Liver (tissue), 8 donors: ENCODE measurements at regions not wholly inside any gene's neighbourhood (a gene's known extent, or its start where the extent isn't known, plus 50 kb on each side); places are given as distances from the start of the nearest gene placed in this dataset.

Source experiments
- DNase-seq: peaks from one replicate; pipeline ENCODE4 v3.0.0-alpha.2; 2017; ENCODE audit warnings: low spot score
- H3K27ac ChIP-seq, 2 donors: one replicate each; pipeline ENCODE4 v1.7.0; 2013; ENCODE audit warnings: inconsistent platforms in 2 of 2, low read length in 2 of 2, control low read depth in 1 of 2, low read depth in 1 of 2, mild to moderate bottlenecking in 1 of 2
- H3K27me3 ChIP-seq, 4 donors: one replicate each; pipeline versions ENCODE4 v1.6.1 to v1.7.0; 2013; ENCODE audit warnings: low read length in 3 of 4, inconsistent platforms in 1 of 4, mild to moderate bottlenecking in 1 of 4, moderate library complexity in 1 of 4; ENCODE audit not compliant: control insufficient read depth in 4 of 4, insufficient read depth in 4 of 4
- H3K36me3 ChIP-seq, 4 donors: one replicate each; pipeline versions ENCODE4 v1.6.1 to v1.7.0; 2013; ENCODE audit warnings: low read length in 3 of 4, mild to moderate bottlenecking in 3 of 4, low read depth in 1 of 4, moderate library complexity in 1 of 4; ENCODE audit not compliant: control insufficient read depth in 4 of 4, insufficient read depth in 3 of 4
- H3K4me1 ChIP-seq, 4 donors: one replicate each; pipeline versions ENCODE4 v1.6.1 to v1.7.0; 2013; ENCODE audit warnings: low read length in 3 of 4, mild to moderate bottlenecking in 3 of 4, moderate library complexity in 1 of 4; ENCODE audit not compliant: control insufficient read depth in 4 of 4, insufficient read depth in 4 of 4
- H3K4me3 ChIP-seq, 3 donors: one replicate each; pipeline versions ENCODE4 v1.6.1 to v1.7.0; 2013; ENCODE audit warnings: low read length in 3 of 3, control low read depth in 1 of 3, low read depth in 1 of 3, mild to moderate bottlenecking in 1 of 3
- H3K9ac ChIP-seq, 2 donors: one replicate each; pipeline ENCODE4 v1.7.0; 2013; ENCODE audit warnings: low read length in 2 of 2, mild to moderate bottlenecking in 2 of 2, moderate library complexity in 2 of 2, control low read depth in 1 of 2, low read depth in 1 of 2
- H3K9me3 ChIP-seq, 4 donors: one replicate each; pipeline versions ENCODE4 v1.6.1 to v1.7.0; 2013; ENCODE audit warnings: low read length in 3 of 4; ENCODE audit not compliant: control insufficient read depth in 4 of 4
- ATF3 ChIP-seq: IDR thresholded peaks from 2 replicates; pipeline ENCODE4 v1.6.1; 2016; ENCODE audit warnings: antibody characterized with exemption
- CTCF ChIP-seq: fragments of 150-350 bp; IDR thresholded peaks from 2 replicates; pipeline ENCODE4 v1.5.1; 2017; ENCODE audit warnings: improper control_type of control experiment, low read depth, low read length; ENCODE audit not compliant: missing input control
- EGR1 ChIP-seq, 2 donors: IDR thresholded peaks; 2 replicates each; pipeline ENCODE4 v1.6.1; 2016 to 2018; ENCODE audit warnings: antibody characterized with exemption in 2 of 2, low read depth in 2 of 2
- FOXA1 ChIP-seq: IDR thresholded peaks from 2 replicates; pipeline ENCODE4 v1.6.1; 2016; ENCODE audit warnings: antibody characterized with exemption
- GABPA ChIP-seq, 2 donors: IDR thresholded peaks in 1 of 2; conservative IDR thresholded peaks in 1 of 2; 2 replicates each; pipeline ENCODE4 v1.6.1; 2016; ENCODE audit warnings: antibody characterized with exemption in 2 of 2, mild to moderate bottlenecking in 1 of 2, moderate library complexity in 1 of 2
- HNF4A ChIP-seq, 2 donors: conservative IDR thresholded peaks; 2 replicates each; pipeline ENCODE4 v1.6.1; 2016; ENCODE audit warnings: antibody characterized with exemption in 2 of 2, mild to moderate bottlenecking in 2 of 2
- JUND ChIP-seq, 2 donors: IDR thresholded peaks; 2 replicates each; pipeline ENCODE4 v1.6.1; 2016; ENCODE audit warnings: antibody characterized with exemption in 2 of 2
- MAX ChIP-seq: IDR thresholded peaks from 2 replicates; pipeline ENCODE4 v1.6.1; 2016; ENCODE audit warnings: antibody characterized with exemption
- NR2F2 ChIP-seq: IDR thresholded peaks from 2 replicates; pipeline ENCODE4 v1.6.1; 2016; ENCODE audit warnings: antibody characterized with exemption
- RAD21 ChIP-seq, 2 donors: IDR thresholded peaks; 2 replicates each; pipeline ENCODE4 v1.6.1; 2016; ENCODE audit warnings: antibody characterized with exemption in 2 of 2, mild to moderate bottlenecking in 2 of 2
- REST ChIP-seq: IDR thresholded peaks from 2 replicates; pipeline ENCODE4 v1.6.1; 2016; ENCODE audit warnings: antibody characterized with exemption, mild to moderate bottlenecking
- SP1 ChIP-seq: IDR thresholded peaks from 2 replicates; pipeline ENCODE4 v1.6.1; 2018; ENCODE audit warnings: antibody characterized with exemption, mild to moderate bottlenecking
- TAF1 ChIP-seq: conservative IDR thresholded peaks from 2 replicates; pipeline ENCODE4 v1.6.1; 2016; ENCODE audit warnings: antibody characterized with exemption, mild to moderate bottlenecking
- YY1 ChIP-seq: IDR thresholded peaks from 2 replicates; pipeline ENCODE4 v1.6.1; 2016; ENCODE audit warnings: antibody characterized with exemption, mild to moderate bottlenecking
- WGBS: extraction: QIAGEN DNeasy Blood & Tissue Kit; methylation state at CpG from one replicate; pipeline ENCODE4 v1.1.7; 2013; 5-methylcytosine and 5-hydroxymethylcytosine counted together
- donor health status: healthy.
- donor health status: healthy.
- donor health status: healthy.
- donor health status: healthy.
- donor health status: healthy.

- TF ChIP-seq REST = no peak
These were observed 567.6 kb downstream of the BCL11B start (continued) for GRCh38 chr14:98704441-98704840.

GRCh38 chr14:98705871-98706300 is 566.1 kb downstream of the BCL11B start:
- no peaks in the 10 kb centered on the region for H3K9me3 ChIP-seq
- TF ChIP-seq CTCF (no peak), YY1 (no peak), GABPA (IDR thresholded peaks at IDR 0.05 in 1 of 2, conservative IDR thresholded peaks at IDR 0.05 in 1 of 2) (no peak), FOXA1 (no peak), TAF1 (no peak)
- DNase-seq = no peak
- H3K9ac ChIP-seq = no peak overlapping the region
- WGBS = 36% methylated on average over 7 of the region's 7 CpGs
- H3K4me1 ChIP-seq = no peaks in the 10 kb centered on the region
- no peak overlapping the region for H3K4me3 ChIP-seq
- no peak overlapping the region for H3K27ac ChIP-seq
- no peaks in the 10 kb centered on the region for H3K36me3 ChIP-seq
- H3K27me3 ChIP-seq = no peaks in the 10 kb centered on the region

GRCh38 chr14:98707522-98707921 is 564.5 kb downstream of the BCL11B start:
- peaks cover 0 to 5% (median 0%) of the 10 kb centered on the region in 4 donors for H3K27me3 ChIP-seq
- H3K4me3 ChIP-seq = no peak overlapping the region
- no peak for TF ChIP-seq SP1
- no peak for TF ChIP-seq TAF1
- no peak for DNase-seq
- no peaks in the 10 kb centered on the region for H3K4me1 ChIP-seq
- H3K36me3 ChIP-seq = no peaks in the 10 kb centered on the region
- no peak overlapping the region for H3K9ac ChIP-seq
- 78% methylated on average over 7 of the region's 7 CpGs for WGBS
- H3K9me3 ChIP-seq = no peaks in the 10 kb centered on the region
- no peak overlapping the region for H3K27ac ChIP-seq

GRCh38 chr14:98708555-98708954 is 563.4 kb downstream of the BCL11B start:
- H3K27me3 ChIP-seq = peaks cover 0 to 5% (median 0%) of the 10 kb centered on the region in 4 donors
- H3K27ac ChIP-seq = no peak overlapping the region
- no peak overlapping the region for H3K4me3 ChIP-seq
- no peaks in the 10 kb centered on the region for H3K9me3 ChIP-seq
- H3K9ac ChIP-seq = no peak overlapping the region
- no peaks in the 10 kb centered on the region for H3K4me1 ChIP-seq
- DNase-seq = no peak
- H3K36me3 ChIP-seq = no peaks in the 10 kb centered on the region
- TF ChIP-seq HNF4A (conservative IDR thresholded peaks at IDR 0.05) (no peak), FOXA1 (no peak), GABPA (IDR thresholded peaks at IDR 0.05 in 1 of 2, conservative IDR thresholded peaks at IDR 0.05 in 1 of 2) (no peak), CTCF (no peak), NR2F2 (no peak), JUND (IDR thresholded peaks at IDR 0.05) (no peak), REST (no peak), RAD21 (IDR thresholded peaks at IDR 0.05) (no peak), YY1 (no peak), MAX (no peak), TAF1 (no peak), ATF3 (no peak), EGR1 (IDR thresholded peaks at IDR 0.05; ENCODE audit: low read depth in 2 of 2) (no peak)
